GM19239 (cell line): ENCODE measurements at regions not wholly inside any gene's neighbourhood (a gene's known extent, or its start where the extent isn't known, plus 50 kb on each side); places are given as distances from the start of the nearest gene placed in this dataset.

Source experiments
- DNase-seq: peaks from one replicate; pipeline ENCODE4 v3.0.0; 2011; ENCODE audit warnings: low spot score; ENCODE audit not compliant: insufficient read length
- FAIRE-seq: peaks from 2 replicates; lab custom pipeline; 2011; peaks lifted over from hg19 to GRCh38; lab: Jason Lieb, UNC

- no peak for DNase-seq
These were observed 173.1 kb downstream of the NECTIN3 start for GRCh38 chr3:111244760-111245159.

GRCh38 chr3:111246967-111247760, 175.5 kb downstream of the NECTIN3 start:
- no peak for FAIRE-seq
- DNase-seq = no peak

More at GRCh38 chr3:111244760-111245159, 173.1 kb downstream of the NECTIN3 start:
- FAIRE-seq = no peak

GRCh38 chr3:111248406-111248805, 176.8 kb downstream of the NECTIN3 start:
- DNase-seq (no peak), FAIRE-seq (no peak)

GRCh38 chr3:111249421-111249820, 177.8 kb downstream of the NECTIN3 start:
- FAIRE-seq = no peak
- no peak for DNase-seq

GRCh38 chr3:111252779-111253178, 181.2 kb downstream of the NECTIN3 start:
- FAIRE-seq = no peak
- no peak for DNase-seq

GRCh38 chr3:111253733-111254132, 182.1 kb downstream of the NECTIN3 start:
- FAIRE-seq (no peak), DNase-seq (no peak)

- no peak for FAIRE-seq
- no peak for DNase-seq
These were observed 189.3 kb downstream of the NECTIN3 start for GRCh38 chr3:111260878-111261277.

GRCh38 chr3:111269777-111270176, 198.2 kb downstream of the NECTIN3 start:
- FAIRE-seq (no peak), DNase-seq (no peak)

- no peak for DNase-seq
- FAIRE-seq = no peak
These were observed 205.6 kb downstream of the NECTIN3 start for GRCh38 chr3:111277226-111277625.

GRCh38 chr3:111278959-111279358, 207.3 kb downstream of the NECTIN3 start:
- DNase-seq (no peak), FAIRE-seq (no peak)

GRCh38 chr3:111282024-111282423, 210.4 kb downstream of the NECTIN3 start:
- DNase-seq = no peak
- no peak for FAIRE-seq

GRCh38 chr3:111283165-111283564, 211.5 kb downstream of the NECTIN3 start:
- no peak for FAIRE-seq
- DNase-seq = no peak

GRCh38 chr3:111284503-111285183, 213.0 kb downstream of the NECTIN3 start:
- no peak for FAIRE-seq
- DNase-seq = no peak

GRCh38 chr3:111285184-111285538, 213.5 kb downstream of the NECTIN3 start:
- DNase-seq (no peak), FAIRE-seq (no peak)

GRCh38 chr3:111285694-111286093, 214.1 kb downstream of the NECTIN3 start:
- DNase-seq (no peak), FAIRE-seq (no peak)

GRCh38 chr3:111286746-111287145, 215.1 kb downstream of the NECTIN3 start:
- no peak for DNase-seq
- FAIRE-seq = no peak

GRCh38 chr3:111292117-111292516, 220.5 kb downstream of the NECTIN3 start:
- no peak for DNase-seq
- FAIRE-seq = no peak

GRCh38 chr3:111299192-111299615, 227.6 kb downstream of the NECTIN3 start:
- FAIRE-seq = no peak
- DNase-seq = no peak

GRCh38 chr3:111301238-111301798, 229.7 kb downstream of the NECTIN3 start:
- DNase-seq (no peak), FAIRE-seq (no peak)

- no peak for FAIRE-seq
- DNase-seq = no peak
These were observed 230.4 kb downstream of the NECTIN3 start for GRCh38 chr3:111302063-111302462.

- DNase-seq (no peak), FAIRE-seq (no peak)
These were observed 232.1 kb downstream of the NECTIN3 start for GRCh38 chr3:111303760-111304159.
